Fibroblast of the aortic adventitia (primary cell): ENCODE measurements at regions not wholly inside any gene's neighbourhood (a gene's known extent, or its start where the extent isn't known, plus 50 kb on each side); places are given as distances from the start of the nearest gene placed in this dataset.

ENCODE experiments used
- DNase-seq: peaks from one replicate; pipeline ENCODE4 v3.0.0-alpha.2; 2010; ENCODE audit warnings: low read depth
- H3K4me3 ChIP-seq: 2 replicates; pipeline ENCODE4 v1.5.1; 2011; ENCODE audit warnings: low read depth, mild to moderate bottlenecking, control low read depth, low read length, moderate library complexity
- CTCF ChIP-seq: IDR thresholded peaks from 2 replicates; pipeline ENCODE4 v1.5.1; 2011; ENCODE audit warnings: mild to moderate bottlenecking, low read length, control low read depth, inconsistent platforms; ENCODE audit not compliant: insufficient read depth

- no peak for TF ChIP-seq CTCF
- no peak overlapping the region for H3K4me3 ChIP-seq
- no peak for DNase-seq
These were observed 270.3 kb upstream of the MAP3K1 start for GRCh38 chr5:56545016-56545415.

DNA sequence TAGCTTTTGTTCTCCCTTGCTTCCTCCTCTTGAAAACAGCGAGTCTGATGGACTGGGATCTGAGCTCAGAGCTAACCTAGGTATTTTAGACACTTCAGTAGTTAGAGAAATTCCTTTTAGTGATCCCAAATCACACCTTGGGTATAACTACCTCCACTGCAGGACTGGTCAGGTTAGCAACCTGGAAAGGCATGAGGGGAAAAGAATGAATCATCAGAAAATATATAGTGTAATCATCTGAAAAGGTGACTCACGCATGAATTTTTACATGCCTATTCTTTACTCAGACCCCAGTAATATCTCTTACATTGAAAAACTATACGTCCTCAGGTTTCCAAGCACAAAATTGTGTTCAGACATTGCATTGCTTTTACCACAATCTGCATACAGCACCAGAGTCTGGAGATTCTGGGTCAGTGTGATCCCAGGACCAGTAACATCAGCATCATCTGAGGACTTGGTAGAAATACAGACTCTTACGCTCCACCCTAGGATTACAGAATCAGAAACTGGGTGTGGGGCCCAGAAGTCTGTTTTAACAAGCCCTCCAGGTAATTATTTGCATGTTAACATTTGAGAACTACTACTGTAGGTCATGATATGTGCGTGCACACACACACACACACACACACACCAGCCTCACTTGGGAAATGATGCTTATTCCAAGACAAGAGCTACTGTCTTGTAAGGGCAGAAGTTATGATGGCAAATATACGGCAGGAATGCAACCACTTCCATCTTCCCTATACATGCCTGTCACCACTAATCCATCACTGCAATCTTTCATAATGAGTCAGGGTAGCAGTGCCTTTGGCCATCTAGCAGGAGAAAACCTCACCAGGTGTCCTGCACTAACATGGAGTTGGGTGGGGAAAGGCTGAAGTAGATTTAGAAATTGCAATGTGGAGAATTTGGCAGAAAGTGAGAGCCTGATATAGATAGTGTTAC lies 271.6 kb upstream of the MAP3K1 start:
- TF ChIP-seq CTCF = no peak
- no peak for DNase-seq
- H3K4me3 ChIP-seq = no peak overlapping the region

GRCh38 chr5:56540266-56540665 lies 275.1 kb upstream of the MAP3K1 start:
- H3K4me3 ChIP-seq = no peak overlapping the region
- no peak for DNase-seq
- no peak for TF ChIP-seq CTCF

DNA sequence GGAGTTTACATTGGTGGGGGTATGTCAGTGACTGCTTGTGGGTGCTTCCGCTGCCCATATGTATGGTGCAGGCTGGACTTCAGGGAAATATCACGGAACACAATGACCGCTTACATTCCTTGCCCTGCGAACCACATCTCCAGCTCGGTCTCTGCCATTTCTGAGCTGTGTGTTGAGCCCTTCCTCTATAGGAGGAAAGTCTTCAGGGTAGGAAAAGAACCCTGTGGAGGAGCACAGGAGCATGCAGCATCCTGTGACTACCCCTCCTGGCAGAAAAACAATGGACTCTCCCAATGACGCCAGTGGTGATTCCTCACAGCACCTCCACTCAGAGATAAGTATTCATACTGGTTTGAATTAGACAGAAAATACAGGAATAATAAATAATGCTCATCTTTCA lies 276.8 kb upstream of the MAP3K1 start:
- H3K4me3 ChIP-seq = no peak overlapping the region
- DNase-seq = no peak
- no peak for TF ChIP-seq CTCF

GRCh38 chr5:56535347-56535746 lies 280.0 kb upstream of the MAP3K1 start:
- DNase-seq = no peak
- TF ChIP-seq CTCF = no peak
- H3K4me3 ChIP-seq = no peak overlapping the region

GRCh38 chr5:56534102-56534829 lies 281.1 kb upstream of the MAP3K1 start:
- TF ChIP-seq CTCF = no peak
- H3K4me3 ChIP-seq = no peak overlapping the region
- no peak for DNase-seq
